KMS-11 (cell line): ENCODE measurements at regions not wholly inside any gene's neighbourhood (a gene's known extent, or its start where the extent isn't known, plus 50 kb on each side); places are given as distances from the start of the nearest gene placed in this dataset.

ENCODE experiments used
- H2AFZ ChIP-seq: fragments of 200-600 bp; sonication (generic); 2 replicates; pipeline ENCODE4 v1.6.1; 2016; ENCODE audit warnings: antibody characterized with exemption, mixed run types, low read depth
- H3K27ac ChIP-seq: fragments of 200-600 bp; sonication (generic); 2 replicates; pipeline ENCODE4 v1.6.1; 2016; ENCODE audit warnings: mild to moderate bottlenecking, mixed run types
- H3K27me3 ChIP-seq: fragments of 200-600 bp; sonication (generic); 2 replicates; pipeline ENCODE4 v1.6.1; 2017; ENCODE audit warnings: mild to moderate bottlenecking, low read depth, mixed run types, moderate library complexity; ENCODE audit not compliant: insufficient read depth
- H3K36me3 ChIP-seq: fragments of 200-600 bp; sonication (generic); 2 replicates; pipeline ENCODE4 v1.6.1; 2017; ENCODE audit warnings: mild to moderate bottlenecking, mixed run types; ENCODE audit not compliant: insufficient read depth
- H3K4me1 ChIP-seq: fragments of 200-600 bp; sonication (generic); 2 replicates; pipeline ENCODE4 v1.6.1; 2016; ENCODE audit warnings: mild to moderate bottlenecking, low read depth, mixed run types; ENCODE audit not compliant: poor library complexity, severe bottlenecking
- H3K4me2 ChIP-seq: fragments of 200-600 bp; sonication (generic); 2 replicates; pipeline ENCODE4 v1.7.0; 2016; ENCODE audit warnings: mild to moderate bottlenecking, mixed run types
- H3K4me3 ChIP-seq: fragments of 200-600 bp; sonication (generic); IDR thresholded peaks from 2 replicates; pipeline ENCODE4 v1.6.1; 2017; ENCODE audit warnings: low read depth, low read length, mixed read lengths; ENCODE audit not compliant: insufficient read depth
- H3K79me2 ChIP-seq: fragments of 200-600 bp; sonication (generic); 2 replicates; pipeline ENCODE4 v1.6.1; 2016; ENCODE audit warnings: low read depth, mixed run types; ENCODE audit not compliant: insufficient read depth
- H3K9ac ChIP-seq: fragments of 200-600 bp; sonication (generic); 2 replicates; pipeline ENCODE4 v1.6.1; 2016; ENCODE audit warnings: mild to moderate bottlenecking, mixed run types
- H4K20me1 ChIP-seq: fragments of 200-600 bp; sonication (generic); 2 replicates; pipeline ENCODE4 v1.6.1; 2016; ENCODE audit warnings: mild to moderate bottlenecking, mixed run types; ENCODE audit not compliant: insufficient read depth
- TF ChIP-seq, protein P1 (sequence below): fragments of 200-600 bp; sonication (generic); conservative IDR thresholded peaks from 2 replicates; pipeline ENCODE4 v1.6.1; 2017; ENCODE audit warnings: low read depth, mild to moderate bottlenecking, antibody characterized with exemption, low read length, moderate library complexity, mixed read lengths

DNA sequence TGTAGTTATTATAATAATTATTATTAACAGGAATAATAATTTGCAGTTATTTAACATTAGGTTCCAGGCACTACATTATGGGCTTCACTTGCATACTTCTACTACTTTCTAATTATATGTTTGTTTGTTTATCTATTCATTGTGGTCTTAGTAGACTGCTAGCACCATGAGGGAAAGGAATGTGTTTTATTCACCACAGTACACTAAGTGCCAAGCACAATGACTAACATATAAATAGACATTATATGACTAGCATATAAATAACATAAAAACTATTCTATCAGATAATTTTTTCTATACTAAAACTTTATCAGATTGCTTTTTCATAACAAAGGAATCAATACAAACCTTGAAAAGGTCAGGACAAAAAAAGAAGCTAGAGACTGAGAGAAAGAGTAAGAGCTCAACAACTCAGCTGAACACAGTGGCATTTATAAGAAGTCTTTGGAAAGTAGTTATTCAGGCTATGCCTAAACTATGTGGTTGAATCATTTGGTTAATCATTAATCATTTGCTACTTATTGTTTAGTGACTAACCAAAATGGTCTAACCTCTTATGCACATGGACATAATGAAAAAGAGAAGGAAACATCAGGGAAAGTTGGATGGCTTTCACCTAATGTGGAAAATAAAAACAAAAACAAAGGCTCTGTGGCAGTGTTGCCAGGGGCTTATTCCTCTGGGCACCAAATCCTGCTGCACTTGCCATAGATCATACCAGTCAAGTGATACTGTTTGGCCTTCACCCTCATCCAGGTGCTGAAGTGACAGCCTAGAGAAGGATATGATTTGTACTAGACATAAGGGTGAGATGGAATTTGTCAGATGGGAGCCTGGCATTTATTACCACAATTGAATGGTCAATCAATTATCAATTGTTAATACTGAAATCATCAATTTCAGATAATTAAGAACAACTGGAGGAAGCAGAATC lies 174.9 kb downstream of the ETAA1 start:
- Histone ChIP-seq H3K27ac (no peak overlapping the region), H3K4me1 (no peaks in the 10 kb centered on the region), H3K4me2 (no peak overlapping the region), H3K79me2 (no peaks in the 10 kb centered on the region), H3K9ac (no peak overlapping the region), H3K27me3 (no peaks in the 10 kb centered on the region), H2AFZ (no peak overlapping the region), H3K4me3 (no peak overlapping the region), H4K20me1 (no peaks in the 10 kb centered on the region), H3K36me3 (no peaks in the 10 kb centered on the region)
- TF ChIP-seq, protein P1, sequence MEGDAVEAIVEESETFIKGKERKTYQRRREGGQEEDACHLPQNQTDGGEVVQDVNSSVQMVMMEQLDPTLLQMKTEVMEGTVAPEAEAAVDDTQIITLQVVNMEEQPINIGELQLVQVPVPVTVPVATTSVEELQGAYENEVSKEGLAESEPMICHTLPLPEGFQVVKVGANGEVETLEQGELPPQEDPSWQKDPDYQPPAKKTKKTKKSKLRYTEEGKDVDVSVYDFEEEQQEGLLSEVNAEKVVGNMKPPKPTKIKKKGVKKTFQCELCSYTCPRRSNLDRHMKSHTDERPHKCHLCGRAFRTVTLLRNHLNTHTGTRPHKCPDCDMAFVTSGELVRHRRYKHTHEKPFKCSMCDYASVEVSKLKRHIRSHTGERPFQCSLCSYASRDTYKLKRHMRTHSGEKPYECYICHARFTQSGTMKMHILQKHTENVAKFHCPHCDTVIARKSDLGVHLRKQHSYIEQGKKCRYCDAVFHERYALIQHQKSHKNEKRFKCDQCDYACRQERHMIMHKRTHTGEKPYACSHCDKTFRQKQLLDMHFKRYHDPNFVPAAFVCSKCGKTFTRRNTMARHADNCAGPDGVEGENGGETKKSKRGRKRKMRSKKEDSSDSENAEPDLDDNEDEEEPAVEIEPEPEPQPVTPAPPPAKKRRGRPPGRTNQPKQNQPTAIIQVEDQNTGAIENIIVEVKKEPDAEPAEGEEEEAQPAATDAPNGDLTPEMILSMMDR: no peak

DNA sequence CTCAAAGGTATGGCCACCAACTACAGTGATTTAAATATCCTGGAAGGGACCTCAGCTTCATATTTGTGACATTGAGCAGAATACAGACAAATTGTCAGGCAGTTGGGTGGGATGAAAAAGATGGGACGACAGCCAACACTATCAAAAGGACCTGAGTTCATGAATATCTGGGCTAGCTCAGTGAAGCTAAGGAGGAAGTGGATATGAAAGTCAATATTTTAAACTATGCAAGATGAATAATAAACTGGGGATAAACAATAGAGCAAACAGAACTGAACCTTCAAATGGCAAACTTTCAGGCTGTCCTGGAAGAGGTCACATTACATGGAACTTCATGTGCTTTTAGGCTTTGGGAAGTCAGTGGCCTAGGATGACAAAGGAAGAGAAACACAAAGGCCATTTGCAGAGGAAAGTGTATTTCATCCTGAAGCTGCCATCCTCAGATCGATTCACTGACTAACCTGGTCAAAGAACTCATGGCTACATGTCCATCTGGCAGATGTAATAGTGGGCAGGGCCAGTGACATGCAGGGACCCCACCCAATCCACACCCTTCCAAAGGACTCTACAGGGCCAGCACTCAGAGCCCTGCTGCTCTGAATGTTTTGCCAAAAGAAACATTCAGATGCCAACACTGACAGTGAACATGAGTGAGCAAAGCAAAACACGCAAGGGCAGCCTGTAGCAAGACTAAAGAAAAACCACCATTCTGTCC lies 175.7 kb downstream of the ETAA1 start:
- no peak overlapping the region for H3K9ac ChIP-seq
- H3K27ac ChIP-seq: no peak overlapping the region
- H3K79me2 ChIP-seq: no peaks in the 10 kb centered on the region
- no peak overlapping the region for H2AFZ ChIP-seq
- H3K4me1 ChIP-seq: no peaks in the 10 kb centered on the region
- H4K20me1 ChIP-seq: no peaks in the 10 kb centered on the region
- H3K4me2 ChIP-seq: no peak overlapping the region
- TF ChIP-seq, protein P1: no peak
- H3K36me3 ChIP-seq: no peaks in the 10 kb centered on the region
- no peaks in the 10 kb centered on the region for H3K27me3 ChIP-seq
- no peak overlapping the region for H3K4me3 ChIP-seq

DNA sequence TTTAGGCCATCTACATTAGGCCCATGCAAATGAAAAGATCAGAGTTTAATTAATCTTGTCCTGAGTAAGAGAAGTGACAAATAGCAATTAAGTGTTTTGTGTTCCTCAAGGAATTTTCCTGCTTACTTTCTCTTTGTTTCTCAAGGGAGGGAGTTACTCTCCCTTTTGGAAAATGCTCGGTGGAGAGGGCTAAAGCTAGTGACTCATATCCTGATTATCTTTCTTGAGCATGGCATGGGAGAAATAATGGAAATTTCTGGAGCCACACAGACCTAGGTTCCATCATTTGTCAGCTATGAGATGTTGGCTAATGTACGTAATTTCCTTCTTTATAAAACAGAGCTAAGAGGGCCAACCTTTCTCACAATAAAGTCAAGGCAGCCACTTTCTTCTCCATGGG lies 177.1 kb downstream of the ETAA1 start:
- Histone ChIP-seq H3K36me3 (no peaks in the 10 kb centered on the region), H3K27me3 (no peaks in the 10 kb centered on the region), H3K4me3 (no peak overlapping the region), H3K27ac (no peak overlapping the region), H3K4me2 (no peak overlapping the region), H3K4me1 (no peaks in the 10 kb centered on the region), H4K20me1 (no peaks in the 10 kb centered on the region), H2AFZ (no peak overlapping the region), H3K79me2 (no peaks in the 10 kb centered on the region), H3K9ac (no peak overlapping the region)
- TF ChIP-seq, protein P1: no peak

DNA sequence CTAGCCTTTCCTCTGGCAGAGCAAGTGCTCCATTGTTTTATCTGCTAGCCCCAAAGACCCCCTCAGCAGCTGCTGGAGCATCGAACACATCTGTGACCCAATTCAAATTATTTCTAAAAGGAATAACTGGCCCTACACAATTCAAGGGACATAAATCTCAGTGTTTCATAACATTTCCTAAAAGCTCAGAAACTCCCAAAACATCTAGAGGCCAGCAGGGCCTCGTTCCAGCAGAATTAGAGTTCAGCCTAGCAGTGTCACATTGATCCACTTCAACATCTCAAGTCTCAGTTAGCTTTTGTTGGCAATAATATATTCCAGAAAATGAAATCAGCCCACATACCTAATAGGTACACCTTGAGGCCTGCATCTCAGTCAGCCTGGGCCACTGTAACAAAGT lies 179.1 kb downstream of the ETAA1 start:
- H3K27ac ChIP-seq: no peak overlapping the region
- H4K20me1 ChIP-seq: no peaks in the 10 kb centered on the region
- H3K79me2 ChIP-seq: no peaks in the 10 kb centered on the region
- no peak overlapping the region for H3K4me3 ChIP-seq
- no peak overlapping the region for H3K4me2 ChIP-seq
- no peaks in the 10 kb centered on the region for H3K27me3 ChIP-seq
- no peak overlapping the region for H3K9ac ChIP-seq
- TF ChIP-seq, protein P1: no peak
- H3K36me3 ChIP-seq: no peaks in the 10 kb centered on the region
- no peaks in the 10 kb centered on the region for H3K4me1 ChIP-seq
- no peak overlapping the region for H2AFZ ChIP-seq
